HCEC 1CT (cell line): ENCODE measurements at regions not wholly inside any gene's neighbourhood (a gene's known extent, or its start where the extent isn't known, plus 50 kb on each side); places are given as distances from the start of the nearest gene placed in this dataset.

ENCODE experiments used
- DNase-seq: peaks from one replicate; pipeline ENCODE4 v3.0.0-alpha.2; 2017

DNA sequence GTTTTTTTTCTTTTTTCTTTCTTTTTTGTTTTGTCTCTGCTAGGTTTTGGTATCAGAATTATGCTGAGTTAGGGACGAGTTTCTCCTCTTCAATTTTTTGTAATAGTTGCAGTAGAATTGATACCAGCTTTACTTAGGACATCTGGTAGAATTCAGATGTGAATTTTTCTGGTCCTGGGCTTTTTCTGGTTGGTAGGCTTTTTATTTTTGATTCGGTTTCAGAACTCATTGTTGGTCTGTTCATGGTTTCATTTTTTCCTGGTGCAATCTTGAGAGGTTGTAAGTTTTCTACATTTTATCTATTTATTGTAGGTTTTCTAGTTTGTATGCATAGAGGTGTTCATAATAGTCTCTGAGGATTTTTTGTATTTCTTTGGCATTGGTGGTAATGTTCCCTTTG is 498.1 kb upstream of the CPEB2 start:
- DNase-seq = no peak

DNA sequence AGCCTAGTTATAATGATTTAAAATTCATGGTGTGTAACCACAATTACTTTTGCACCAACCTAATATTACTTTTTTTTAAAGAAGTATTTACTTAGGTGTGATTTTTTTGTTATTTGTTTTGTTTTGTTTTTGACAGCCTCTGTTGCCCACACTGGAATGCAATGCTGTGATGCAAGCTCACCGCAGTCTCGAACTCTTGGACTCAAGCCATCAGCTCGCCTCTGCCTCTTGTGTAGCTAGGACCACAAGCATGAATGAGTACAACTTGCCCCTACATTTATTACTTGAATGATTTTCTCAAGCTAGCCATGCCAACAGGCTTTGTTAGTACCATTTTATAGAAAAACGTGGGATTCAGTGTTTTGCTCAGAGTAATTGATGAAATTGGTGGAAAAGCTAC is 488.8 kb upstream of the CPEB2 start:
- peak; percentile 8 for DNase-seq

DNA sequence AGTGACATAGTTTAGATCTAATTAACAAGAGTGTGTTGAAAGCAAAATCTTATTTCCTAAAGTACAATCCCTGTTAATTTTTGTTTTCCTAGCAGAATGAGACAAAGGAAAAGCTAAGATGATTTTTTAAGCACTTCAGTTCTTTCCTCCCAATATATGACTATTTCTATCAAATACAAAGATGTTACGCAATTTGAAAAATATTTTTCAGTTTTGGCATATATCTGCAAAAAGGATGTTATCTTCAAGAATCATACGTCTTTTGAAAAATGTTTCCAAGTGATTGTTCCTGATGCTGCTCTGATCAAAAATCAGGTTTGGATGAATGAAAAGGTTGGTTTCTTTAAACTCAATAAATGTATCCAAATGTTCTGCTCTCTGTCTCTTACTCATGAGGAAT is 486.7 kb upstream of the CPEB2 start:
- no peak for DNase-seq

DNA sequence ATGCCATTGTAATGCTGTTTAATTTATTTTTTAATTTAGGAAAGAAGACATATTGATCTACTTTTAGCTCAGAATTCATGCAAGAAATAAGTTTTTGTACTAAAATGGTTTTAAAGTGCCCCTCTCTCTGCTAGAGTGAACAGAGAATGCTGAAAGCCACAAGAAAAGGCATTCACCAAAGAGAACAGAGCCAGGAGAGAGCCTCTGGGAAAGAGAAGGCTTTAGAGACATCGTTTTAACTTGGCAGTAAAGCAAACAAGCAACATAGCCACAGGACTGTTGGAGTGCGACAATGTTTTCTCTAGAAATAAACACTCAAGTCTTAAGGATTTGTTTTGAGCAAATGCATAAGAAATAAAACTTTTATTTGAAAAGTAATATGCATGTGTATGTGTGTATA is 484.1 kb upstream of the CPEB2 start:
- DNase-seq = no peak

DNA sequence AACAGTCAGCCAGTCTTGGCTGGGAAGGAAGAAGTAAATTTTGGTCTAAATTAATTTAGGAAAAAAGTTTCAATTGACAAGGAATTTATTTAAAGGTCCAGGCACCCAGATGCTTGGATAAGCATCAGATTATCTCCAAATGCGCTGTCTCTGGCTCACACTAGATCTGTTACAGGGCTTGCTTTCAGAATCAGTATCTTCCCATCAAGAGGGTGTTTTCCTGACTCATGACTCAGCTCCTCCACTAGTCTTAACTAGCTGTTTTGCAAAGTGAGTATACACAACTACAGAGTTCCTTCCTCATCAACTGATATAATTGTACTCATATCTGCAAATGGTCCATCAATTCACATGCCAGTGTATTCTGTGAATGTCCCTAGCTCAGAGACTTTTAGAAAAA is 482.1 kb upstream of the CPEB2 start:
- peak; percentile 38 for DNase-seq

DNA sequence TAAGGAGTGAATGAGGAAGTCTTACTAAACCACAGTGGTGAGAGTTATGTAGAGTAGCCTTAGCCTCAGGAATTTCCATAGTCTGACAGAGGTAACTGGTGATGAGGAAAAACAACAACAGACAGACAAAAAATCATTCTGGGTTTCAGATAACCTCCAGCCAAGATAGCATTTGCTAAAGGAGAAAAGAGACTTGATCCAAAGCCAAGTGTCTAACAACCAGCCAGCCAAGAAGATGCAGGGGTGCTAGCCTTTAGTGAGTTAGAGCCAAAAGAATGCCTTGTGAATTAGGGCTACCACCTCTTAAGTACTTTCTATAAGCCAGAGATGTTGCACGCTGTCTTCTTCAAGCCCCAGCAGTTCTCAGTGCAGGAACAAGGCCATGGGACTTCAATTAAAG is 478.0 kb upstream of the CPEB2 start:
- DNase-seq = no peak

DNA sequence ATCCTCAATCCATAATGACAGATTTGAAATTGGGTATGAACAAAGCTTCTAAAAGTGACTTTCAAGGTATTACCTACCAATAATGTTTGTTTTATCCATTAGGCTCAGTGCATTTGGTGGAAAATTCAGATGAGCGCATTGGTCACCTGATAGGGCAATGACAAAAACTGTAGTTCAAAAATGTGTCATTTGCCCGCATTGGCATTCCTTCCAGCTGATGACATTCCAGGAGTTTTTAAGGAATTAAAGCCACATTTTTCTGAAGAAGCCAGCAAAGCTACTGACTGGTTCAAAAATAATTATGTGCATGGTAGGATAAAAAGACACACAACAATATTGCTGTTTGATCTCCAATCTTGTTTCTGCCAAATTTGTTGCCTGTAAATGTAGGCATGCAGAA is 473.4 kb upstream of the CPEB2 start:
- DNase-seq = no peak

DNA sequence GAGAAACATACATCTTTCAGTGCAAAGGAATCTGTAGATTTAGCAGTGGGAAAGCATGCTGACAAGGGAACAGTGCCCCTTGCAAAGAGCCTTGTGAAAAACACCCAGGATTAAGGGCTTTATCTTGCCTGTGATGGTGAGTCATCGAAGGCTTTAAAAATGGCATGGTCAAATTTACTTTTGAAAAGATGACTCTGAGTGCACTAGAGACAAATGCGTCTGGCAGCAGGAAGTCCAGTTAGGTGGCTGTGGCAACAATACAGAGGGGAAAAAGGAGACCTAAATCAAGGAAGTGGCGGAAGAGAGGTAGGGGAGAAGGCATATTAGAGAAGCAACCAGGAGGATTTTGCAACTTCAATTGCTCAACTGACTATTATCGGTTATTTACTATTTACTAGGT is 472.6 kb upstream of the CPEB2 start:
- peak; percentile 33 for DNase-seq

DNA sequence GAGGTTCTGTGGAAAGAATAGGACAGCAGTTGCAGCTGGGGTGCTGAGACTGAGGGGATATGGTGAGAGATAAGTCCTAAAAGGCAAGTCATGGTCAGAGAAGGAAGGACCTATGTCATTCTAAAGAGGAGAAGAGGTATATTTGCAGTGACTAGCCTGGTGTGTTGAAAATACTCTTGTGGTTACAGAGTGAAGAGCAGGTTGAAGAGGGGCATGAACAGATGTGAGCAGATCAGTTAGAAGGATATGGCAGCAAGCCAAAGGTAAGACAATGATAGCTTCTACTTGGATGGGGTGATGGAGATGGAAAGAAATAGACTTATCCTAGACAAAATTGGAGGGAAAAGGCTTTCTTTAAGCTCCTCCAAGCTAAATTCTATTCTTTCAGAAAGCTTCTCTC is 469.8 kb upstream of the CPEB2 start:
- no peak for DNase-seq

DNA sequence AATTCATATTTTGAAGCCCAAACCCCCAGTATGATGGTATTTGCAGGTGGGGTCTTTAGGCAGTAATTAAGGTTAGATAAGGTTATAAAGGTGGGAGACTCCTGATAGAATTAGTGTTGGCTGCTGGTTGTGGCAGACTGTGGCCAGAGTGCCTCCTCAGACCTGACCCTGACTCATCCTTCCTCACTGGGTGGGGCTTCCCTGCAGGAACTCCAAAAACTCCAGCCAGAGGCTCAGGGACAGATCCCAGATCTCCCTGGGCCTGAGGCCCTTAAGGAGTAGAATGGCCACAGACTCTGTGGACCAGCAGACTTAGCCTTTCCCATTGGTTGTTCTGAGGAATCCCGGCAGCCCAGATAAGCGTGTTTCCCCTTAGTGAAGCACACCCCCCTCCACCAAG is 463.0 kb upstream of the CPEB2 start:
- peak; percentile 13 for DNase-seq

DNA sequence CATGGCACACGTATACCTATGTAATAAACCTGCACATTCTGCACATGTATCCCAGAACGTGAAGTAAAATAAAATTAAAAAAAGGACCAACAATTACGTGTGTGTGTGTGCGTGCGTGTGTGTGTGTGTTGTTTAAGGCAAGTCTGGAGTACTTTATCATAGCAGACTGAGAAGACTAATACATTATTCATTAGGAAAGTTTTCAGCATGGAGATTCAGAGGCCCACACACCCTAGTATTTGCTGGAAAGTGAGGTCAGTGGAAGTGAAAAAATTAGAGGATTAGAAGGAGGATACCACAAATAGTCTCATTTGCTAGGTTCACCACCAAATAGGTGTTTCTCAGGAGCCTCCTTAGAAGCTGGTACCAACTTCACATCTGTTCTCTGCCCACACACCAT is 457.1 kb upstream of the CPEB2 start:
- DNase-seq = no peak

DNA sequence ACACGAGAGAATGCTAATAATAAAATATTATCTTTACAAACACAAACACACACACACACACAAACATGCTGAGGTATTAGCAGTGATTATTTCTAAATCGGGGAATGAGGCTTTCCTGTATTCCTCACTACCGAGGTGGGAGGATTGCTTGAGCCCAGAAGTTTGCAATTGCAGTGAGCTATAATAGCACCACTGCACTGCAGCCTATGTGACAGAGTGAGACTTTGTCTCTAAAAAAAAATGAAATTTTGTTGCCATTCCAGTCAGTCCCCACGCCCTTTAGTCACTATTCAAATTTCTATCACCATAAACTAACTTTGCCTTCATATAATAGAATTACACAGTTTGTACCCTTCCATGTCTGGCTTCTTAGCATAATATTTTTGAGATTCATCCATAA is 456.5 kb upstream of the CPEB2 start:
- DNase-seq = no peak

DNA sequence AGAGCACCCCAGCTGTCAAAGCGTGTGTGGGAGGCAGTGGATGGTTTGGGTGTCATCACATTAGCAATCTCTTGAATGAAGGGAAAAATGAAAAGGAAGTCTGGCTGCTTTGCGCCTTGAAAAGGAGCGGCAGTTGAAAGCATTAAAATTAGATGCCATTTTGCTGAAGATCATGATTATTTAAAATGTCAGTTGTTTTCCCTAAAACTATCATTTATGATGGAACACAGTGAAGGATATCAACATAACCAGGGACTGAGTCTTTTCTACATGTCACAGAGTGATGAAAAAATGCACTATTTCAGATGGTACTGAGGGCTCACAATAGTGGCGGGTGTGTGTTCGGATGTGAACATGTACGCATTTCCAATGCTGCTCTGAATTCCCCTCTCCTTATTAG is 450.2 kb upstream of the CPEB2 start:
- DNase-seq = no peak

DNA sequence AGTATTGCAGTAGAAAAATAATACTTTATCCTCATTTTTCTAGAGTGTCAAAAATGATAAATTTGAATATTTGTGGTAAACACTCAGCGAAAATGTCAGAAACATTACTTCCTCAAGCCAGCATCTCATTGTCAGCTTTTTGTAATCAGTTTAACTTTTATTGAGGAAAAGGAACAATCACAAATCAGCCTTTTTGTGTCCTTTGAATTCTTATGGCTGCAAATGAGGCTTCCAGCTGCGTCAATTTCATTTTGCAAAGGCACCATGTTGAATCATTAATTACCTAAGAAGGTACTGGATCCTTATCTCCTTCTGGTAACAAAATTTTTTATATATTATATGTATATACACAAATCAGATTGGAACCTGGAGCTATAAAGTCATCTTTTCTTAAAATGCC is 442.6 kb upstream of the CPEB2 start:
- no peak for DNase-seq

DNA sequence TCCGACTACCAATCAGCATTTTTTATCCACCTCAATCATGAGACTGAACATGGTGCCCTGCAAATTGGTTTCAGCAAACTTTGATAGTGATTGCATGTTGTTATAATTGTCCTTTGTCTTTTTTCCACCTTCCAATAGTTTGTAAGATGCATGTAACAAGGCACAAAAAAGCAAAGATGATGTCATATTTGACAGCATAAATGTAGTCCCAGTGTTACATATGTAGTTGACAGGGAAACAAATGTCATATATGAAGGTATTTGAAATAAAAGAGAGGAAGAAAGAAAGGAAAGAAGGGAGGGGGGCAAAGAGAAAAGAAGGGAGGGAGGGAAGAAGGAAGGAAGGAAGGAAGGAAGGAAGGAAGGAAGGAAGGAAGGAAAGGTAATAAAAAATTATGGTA is 441.7 kb upstream of the CPEB2 start:
- no peak for DNase-seq

DNA sequence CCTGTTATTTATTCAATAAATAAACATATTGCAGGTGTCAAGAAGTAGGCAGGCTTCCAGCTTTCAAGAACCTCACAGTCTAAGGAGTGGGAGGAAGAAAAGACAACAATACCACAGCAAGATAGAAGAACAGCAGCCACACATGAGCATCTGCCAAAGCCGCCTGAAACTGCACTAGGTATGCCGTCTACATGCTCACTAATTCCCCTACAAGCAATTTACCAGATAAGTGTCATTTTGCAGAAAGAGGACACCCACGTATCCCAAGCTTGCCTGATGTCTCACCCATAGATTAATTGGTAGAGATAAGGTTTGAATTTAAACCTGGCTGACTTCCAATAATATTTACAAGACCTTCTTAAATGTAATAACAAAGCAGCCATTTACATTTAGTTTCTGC is 439.4 kb upstream of the CPEB2 start:
- no peak for DNase-seq

DNA sequence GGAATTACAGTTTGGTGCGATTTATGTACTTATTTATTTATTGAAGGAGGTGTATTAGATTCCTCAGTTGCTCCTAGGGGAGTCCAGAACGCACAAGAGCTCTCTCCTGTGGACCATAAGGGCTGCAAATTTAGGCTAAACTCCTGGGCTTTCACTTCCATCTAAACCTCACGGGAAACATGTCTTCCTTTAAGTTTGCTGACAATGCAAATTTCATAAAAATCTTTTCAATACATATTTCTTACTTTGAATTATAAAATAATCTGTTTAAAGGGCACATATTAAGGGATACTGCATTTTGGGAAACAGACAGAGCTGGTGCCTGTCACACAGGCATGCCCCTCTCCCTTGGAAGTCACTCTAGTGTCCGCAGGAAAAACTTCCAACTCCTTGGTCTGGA is 438.0 kb upstream of the CPEB2 start:
- no peak for DNase-seq

DNA sequence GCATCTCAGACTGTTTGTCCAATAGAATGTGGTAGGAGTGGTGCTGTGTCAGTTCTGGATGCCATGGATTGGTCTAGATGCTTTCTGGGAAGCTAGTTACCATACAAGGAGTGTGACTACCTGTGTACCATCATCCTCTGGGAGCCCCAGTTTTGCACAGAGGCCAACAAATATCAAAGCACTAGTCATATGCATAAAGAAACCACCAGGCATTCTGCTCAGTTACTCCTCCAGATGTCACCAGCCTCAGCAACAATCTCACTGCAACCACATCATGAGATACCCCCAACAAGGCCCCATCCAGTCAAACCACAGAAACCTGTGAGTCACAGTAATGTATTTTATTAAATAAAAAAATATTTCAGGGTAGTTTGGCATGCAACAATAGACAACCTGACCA is 435.8 kb upstream of the CPEB2 start:
- DNase-seq = peak; percentile 81

DNA sequence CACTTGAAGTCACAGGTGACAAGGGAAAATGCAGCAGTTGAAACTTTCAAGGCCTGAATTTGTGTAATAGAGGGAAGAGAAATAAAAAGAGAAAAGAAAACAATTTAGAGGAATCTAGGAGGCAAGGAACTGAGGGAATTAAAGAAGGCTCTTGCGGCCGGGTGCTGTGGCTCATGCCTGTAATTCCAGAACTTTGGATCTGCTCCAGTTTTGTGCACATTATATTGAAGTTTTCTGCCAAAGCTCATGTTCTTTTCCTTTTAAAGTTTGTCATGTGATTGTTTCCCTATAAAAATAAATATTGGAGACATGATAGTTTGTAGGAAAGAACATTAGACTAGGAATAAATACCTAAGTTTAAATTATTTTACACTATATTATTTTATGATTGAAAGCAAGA is 433.9 kb upstream of the CPEB2 start:
- no peak for DNase-seq

DNA sequence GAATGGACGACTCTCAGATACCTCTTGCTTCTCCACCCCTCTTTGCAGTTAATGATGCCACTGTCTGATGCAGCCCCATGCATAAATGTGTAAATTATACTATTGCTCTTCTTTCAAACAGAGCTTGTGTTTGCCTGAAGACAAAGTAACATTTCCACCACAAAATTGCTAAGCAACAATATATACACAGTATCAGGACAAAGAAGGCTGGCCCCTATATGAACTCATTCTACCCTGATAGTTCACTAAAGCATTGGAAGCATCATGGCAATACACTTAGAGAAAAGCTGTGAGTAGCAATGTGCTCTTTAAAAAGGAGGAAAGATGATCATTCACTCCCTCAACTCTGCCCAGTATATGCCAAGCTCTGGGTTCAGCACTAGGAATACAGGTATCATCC is 427.0 kb upstream of the CPEB2 start:
- no peak for DNase-seq

DNA sequence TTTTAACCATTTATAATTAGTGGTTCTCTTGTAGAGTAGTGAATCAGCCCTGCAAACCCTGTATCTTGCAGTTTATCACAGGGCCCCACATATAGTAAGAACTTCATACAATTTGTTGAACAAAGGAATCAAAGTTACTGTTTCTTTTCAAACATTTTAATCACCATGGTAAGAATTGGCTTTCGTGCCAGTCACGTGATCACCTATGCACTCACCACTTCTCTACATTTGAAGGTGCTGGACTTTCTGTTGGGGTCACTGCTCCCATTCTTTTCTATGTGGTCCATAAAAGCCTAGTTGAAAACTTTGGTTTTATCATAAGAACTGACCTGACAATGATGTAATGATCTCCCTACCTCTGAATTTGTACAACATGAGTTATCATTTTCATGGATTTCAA is 426.4 kb upstream of the CPEB2 start:
- no peak for DNase-seq

DNA sequence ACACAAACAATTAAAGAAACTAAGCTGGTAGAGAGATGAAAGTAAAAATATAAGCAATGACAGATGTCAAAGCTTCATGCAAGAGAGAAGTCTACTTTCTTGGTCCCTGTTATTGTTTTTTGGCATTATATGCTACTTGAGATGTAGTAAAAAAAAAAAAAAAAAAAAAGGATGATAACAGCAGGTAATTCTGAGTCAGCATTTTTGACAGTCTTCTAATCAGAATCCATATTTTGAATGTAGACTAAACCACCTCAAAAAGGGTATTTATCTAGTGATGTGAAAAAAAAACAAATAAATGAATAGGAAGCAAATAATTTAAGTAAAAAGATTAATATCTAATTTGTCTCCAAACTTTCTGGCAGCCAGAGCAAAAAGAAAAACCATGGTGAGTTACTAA is 422.2 kb upstream of the CPEB2 start:
- DNase-seq = no peak

DNA sequence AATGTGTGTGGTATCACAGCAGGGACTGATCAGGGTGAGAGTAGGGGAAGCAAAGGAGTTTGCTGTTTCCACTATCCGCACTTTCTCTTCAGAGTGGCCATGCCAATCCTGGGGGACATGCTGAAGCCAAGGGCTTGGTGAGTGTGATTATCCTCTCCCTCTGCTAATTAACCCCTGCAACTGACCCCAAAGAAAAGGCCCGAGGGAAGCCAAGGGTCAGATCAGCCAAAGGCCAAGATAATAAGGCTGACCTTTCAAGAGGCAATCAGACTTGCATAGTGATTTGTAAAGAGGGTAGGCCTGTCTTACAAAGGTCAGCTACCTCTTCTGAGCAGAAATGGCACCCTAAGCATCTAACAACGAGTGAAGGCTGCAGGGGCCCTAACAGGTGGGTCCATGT is 420.5 kb upstream of the CPEB2 start:
- no peak for DNase-seq

DNA sequence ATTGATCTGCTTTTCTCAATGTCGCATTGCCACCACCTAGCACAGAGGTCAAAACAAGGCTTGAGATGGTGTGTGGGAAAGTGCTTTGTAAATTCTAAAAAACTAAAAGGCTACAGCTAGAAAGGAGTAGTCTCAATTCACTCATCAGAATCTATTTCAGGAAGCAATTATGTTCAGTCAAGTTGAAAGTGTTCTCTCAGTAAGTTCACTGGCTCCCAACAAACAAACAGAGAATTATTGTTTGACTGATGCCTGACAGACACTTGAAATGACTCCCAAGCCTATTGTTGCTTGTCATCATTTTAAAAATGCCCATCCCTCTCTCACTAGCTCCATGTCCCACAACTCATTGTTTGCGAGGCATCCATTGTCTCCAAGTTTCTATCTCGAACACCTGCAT is 419.6 kb upstream of the CPEB2 start:
- no peak for DNase-seq

DNA sequence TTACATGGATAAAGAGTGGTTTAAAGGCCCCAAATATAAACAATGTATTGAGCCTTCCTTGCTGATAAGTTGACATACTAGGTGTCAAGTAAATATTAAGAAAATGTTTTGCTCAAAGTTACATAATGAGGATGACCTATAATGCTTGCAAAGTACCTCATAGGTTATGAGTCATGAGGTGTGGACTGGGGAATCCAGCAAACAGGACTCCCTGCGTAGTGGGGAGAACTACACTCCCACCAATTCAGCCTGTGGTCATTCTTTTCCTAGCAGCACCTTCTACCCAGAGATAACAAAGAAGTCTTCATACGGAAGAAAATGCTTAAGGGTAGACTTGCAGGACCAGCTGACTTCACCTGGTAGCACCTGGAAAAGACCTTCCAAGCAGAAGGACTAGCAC is 418.9 kb upstream of the CPEB2 start:
- no peak for DNase-seq

DNA sequence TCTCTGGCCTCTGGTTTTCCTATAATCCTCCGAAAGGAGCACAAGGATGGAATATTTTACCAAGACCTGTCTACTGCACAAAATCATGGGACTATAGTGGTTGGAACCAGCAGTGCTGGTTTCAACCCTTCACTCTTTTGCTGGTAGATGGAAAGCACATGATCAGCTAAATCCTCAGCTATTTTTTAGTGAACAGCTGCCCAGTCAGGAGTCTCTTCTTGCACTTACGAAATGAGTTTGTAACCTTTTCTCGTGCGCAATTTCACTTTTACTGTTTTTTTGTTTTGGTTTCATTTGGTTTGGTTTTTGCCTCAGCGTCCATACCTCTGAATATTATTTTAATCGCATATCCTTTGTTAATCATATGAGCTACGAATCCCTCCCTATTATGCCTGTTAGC is 418.5 kb upstream of the CPEB2 start:
- no peak for DNase-seq

DNA sequence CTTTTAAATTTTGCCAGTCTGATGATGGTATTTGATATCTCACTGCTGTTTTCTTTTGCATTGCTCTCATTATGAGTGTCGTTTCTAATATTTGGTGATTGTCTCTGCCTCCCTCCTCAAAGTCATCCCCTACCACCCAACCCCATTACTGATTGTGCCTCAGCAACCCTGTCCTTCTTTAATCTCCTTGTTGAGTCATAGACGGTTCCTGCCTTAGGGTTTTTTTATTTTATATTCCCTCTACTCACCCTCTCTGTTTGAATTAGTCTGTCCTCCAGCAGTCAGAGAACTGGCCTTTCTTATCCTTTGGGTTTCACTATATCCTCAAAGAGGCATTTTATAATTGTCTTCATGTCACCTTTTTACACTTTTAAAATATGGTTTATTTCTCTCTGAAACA is 409.3 kb upstream of the CPEB2 start:
- no peak for DNase-seq
